Peyer's patch (tissue), 4 donors: ENCODE measurements at regions not wholly inside any gene's neighbourhood (a gene's known extent, or its start where the extent isn't known, plus 50 kb on each side); places are given as distances from the start of the nearest gene placed in this dataset.

Experiments
- POLR2A ChIP-seq, 2 donors: fragments of 450-650 bp; IDR thresholded peaks; one replicate each; pipeline ENCODE4 v1.5.1; 2017; ENCODE audit warnings: antibody characterized with exemption in 2 of 2, mild to moderate bottlenecking in 2 of 2, moderate library complexity in 2 of 2
- TF ChIP-seq, protein P1 (sequence below), 6 experiments: fragments of 450-650 bp in 4 of 6; fragments of 200-600 bp in 2 of 6; sonication (generic) in 1 of 6; IDR thresholded peaks; one replicate each; pipeline ENCODE4 v1.5.1; 2017 to 2019; ENCODE audit warnings: antibody characterized with exemption in 6 of 6, mild to moderate bottlenecking in 3 of 6, moderate library complexity in 1 of 6

DNA sequence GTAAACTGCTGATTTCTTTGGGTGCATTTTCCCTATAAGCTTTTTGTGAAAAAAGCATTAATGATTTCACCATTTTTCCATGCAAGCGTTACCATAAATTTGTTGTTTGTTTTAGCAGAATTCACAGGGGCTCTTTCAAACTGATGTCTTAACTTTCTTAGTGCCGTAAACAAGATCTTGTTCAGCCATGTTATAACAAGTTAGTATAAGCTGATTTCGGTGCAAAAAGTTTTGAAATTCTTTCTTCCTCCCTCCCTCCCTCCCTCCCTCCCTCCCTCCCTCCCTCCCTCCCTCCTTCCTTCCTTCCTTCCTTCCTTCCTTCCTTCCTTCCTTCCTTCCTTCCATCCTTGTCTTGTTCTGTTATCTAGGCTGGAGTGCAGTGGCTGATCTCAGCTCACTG, 71.7 kb upstream of the CHORDC1 start:
- TF ChIP-seq, protein P1, sequence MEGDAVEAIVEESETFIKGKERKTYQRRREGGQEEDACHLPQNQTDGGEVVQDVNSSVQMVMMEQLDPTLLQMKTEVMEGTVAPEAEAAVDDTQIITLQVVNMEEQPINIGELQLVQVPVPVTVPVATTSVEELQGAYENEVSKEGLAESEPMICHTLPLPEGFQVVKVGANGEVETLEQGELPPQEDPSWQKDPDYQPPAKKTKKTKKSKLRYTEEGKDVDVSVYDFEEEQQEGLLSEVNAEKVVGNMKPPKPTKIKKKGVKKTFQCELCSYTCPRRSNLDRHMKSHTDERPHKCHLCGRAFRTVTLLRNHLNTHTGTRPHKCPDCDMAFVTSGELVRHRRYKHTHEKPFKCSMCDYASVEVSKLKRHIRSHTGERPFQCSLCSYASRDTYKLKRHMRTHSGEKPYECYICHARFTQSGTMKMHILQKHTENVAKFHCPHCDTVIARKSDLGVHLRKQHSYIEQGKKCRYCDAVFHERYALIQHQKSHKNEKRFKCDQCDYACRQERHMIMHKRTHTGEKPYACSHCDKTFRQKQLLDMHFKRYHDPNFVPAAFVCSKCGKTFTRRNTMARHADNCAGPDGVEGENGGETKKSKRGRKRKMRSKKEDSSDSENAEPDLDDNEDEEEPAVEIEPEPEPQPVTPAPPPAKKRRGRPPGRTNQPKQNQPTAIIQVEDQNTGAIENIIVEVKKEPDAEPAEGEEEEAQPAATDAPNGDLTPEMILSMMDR (IDR thresholded peaks at IDR 0.05) = no peak
- no peak for TF ChIP-seq POLR2A (IDR thresholded peaks at IDR 0.05)
